ENCODE measurements at regions not wholly inside any gene's neighbourhood (a gene's known extent, or its start where the extent isn't known, plus 50 kb on each side); places are given as distances from the start of the nearest gene placed in this dataset.

GRCh38 chr14:64639340-64639821 is 64.8 kb upstream of the PLEKHG3 start:
- Histone ChIP-seq H3K36me3 (ENCODE audit: control insufficient read depth in 1 of 2, insufficient read depth in 2 of 2, low read length in 2 of 2) (no peaks in the 10 kb centered on the region), H3K4me3 (replicated peaks in 1 of 2; ENCODE audit: low read depth in 1 of 2, low read length in 2 of 2) (no peak overlapping the region), H3K9me3 (ENCODE audit: control insufficient read depth in 1 of 2, insufficient read depth in 1 of 2, low read depth in 1 of 2, low read length in 2 of 2) (no peaks in the 10 kb centered on the region; a peak in 1 of 4 replicates), H3K79me2 (ENCODE audit: insufficient read depth, low read length) (no peaks in the 10 kb centered on the region), H2AFZ (ENCODE audit: low read depth, low read length, poor library complexity, severe bottlenecking) (no peak overlapping the region), H3K4me1 (ENCODE audit: control insufficient read depth in 1 of 2, insufficient read depth in 2 of 2, low read length in 2 of 2) (peaks cover 2 to 8% of the 10 kb centered on the region in 2 experiments; a peak in 2 of 4 replicates), H3K4me2 (ENCODE audit: low read length) (no peak overlapping the region), H3K9me2 (ENCODE audit: insufficient read depth) (no peaks in the 10 kb centered on the region), H4K20me1 (ENCODE audit: insufficient read depth) (no peaks in the 10 kb centered on the region), H3K27me3 (ENCODE audit: insufficient read depth, low read length) (no peaks in the 10 kb centered on the region), H3K27ac (ENCODE audit: low read depth, low read length) (no peak overlapping the region), H3K9ac (ENCODE audit: low read length) (no peak overlapping the region)
- no peak for DNase-seq (ENCODE audit: low read depth, low spot score)
- RAD21 ChIA-PET (ENCODE audit: low non-redundant PET in 1 of 2, low total read pairs in 2 of 2, uncharacterized antibody in 2 of 2, unreplicated experiment in 2 of 2): no interaction called here
- TF ChIP-seq SP1 (IDR thresholded peaks at IDR 0.05; ENCODE audit: low read depth) (no peak), EZH2 (IDR thresholded peaks at IDR 0.05) (no peak), SIN3A (IDR thresholded peaks at IDR 0.05; ENCODE audit: low read depth) (no peak), CEBPB (IDR thresholded peaks at IDR 0.05; ENCODE audit: low read depth) (no peak), JUND (IDR thresholded peaks at IDR 0.05) (no peak), POLR2AphosphoS5 (IDR thresholded peaks at IDR 0.05; ENCODE audit: low read depth, low read length) (no peak), ZFX (IDR thresholded peaks at IDR 0.05) (no peak), EGR1 (IDR thresholded peaks at IDR 0.05; ENCODE audit: low read depth) (no peak), FOSL1 (IDR thresholded peaks at IDR 0.05; ENCODE audit: low read depth) (no peak), ZBTB33 (IDR thresholded peaks at IDR 0.05; ENCODE audit: extremely low read depth, insufficient replicate concordance, low read length) (no peak), SRF (IDR thresholded peaks at IDR 0.05; ENCODE audit: low read depth) (no peak), TCF7L2 (IDR thresholded peaks at IDR 0.05; ENCODE audit: borderline replicate concordance, extremely low read depth, insufficient read depth, insufficient read length) (no peak), EZH2phosphoT487 (IDR thresholded peaks at IDR 0.05; ENCODE audit: borderline replicate concordance) (no peak), CBX3 (IDR thresholded peaks at IDR 0.05; ENCODE audit: low read depth) (no peak), ZNF274 (IDR thresholded peaks at IDR 0.05; ENCODE audit: low read depth, low read length) (no peak), RAD21 (IDR thresholded peaks at IDR 0.05; ENCODE audit: low read depth) (no peak)
- TF ChIP-seq, protein P1, sequence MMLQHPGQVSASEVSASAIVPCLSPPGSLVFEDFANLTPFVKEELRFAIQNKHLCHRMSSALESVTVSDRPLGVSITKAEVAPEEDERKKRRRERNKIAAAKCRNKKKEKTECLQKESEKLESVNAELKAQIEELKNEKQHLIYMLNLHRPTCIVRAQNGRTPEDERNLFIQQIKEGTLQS (IDR thresholded peaks at IDR 0.05): no peak
- TF ChIP-seq, protein P2, sequence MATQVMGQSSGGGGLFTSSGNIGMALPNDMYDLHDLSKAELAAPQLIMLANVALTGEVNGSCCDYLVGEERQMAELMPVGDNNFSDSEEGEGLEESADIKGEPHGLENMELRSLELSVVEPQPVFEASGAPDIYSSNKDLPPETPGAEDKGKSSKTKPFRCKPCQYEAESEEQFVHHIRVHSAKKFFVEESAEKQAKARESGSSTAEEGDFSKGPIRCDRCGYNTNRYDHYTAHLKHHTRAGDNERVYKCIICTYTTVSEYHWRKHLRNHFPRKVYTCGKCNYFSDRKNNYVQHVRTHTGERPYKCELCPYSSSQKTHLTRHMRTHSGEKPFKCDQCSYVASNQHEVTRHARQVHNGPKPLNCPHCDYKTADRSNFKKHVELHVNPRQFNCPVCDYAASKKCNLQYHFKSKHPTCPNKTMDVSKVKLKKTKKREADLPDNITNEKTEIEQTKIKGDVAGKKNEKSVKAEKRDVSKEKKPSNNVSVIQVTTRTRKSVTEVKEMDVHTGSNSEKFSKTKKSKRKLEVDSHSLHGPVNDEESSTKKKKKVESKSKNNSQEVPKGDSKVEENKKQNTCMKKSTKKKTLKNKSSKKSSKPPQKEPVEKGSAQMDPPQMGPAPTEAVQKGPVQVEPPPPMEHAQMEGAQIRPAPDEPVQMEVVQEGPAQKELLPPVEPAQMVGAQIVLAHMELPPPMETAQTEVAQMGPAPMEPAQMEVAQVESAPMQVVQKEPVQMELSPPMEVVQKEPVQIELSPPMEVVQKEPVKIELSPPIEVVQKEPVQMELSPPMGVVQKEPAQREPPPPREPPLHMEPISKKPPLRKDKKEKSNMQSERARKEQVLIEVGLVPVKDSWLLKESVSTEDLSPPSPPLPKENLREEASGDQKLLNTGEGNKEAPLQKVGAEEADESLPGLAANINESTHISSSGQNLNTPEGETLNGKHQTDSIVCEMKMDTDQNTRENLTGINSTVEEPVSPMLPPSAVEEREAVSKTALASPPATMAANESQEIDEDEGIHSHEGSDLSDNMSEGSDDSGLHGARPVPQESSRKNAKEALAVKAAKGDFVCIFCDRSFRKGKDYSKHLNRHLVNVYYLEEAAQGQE (IDR thresholded peaks at IDR 0.05; ENCODE audit: low read depth): no peak
- TF ChIP-seq, protein P3, sequence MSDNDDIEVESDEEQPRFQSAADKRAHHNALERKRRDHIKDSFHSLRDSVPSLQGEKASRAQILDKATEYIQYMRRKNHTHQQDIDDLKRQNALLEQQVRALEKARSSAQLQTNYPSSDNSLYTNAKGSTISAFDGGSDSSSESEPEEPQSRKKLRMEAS (IDR thresholded peaks at IDR 0.05): no peak
- intact Hi-C loops (cut with micrococcal nuclease): loop anchor here (10.0 kb wide), 2 partner anchors 95 to 125 kb away; partner anchors contain the start of genes HSPA2 and PPP1R36
- POLR2A ChIA-PET: no interaction called here
- no peak for ATAC-seq
- CTCF ChIA-PET: no interaction called here
- no TSS peak for BruUV-seq (replicated peaks)
